HEK293T (cell line): ENCODE measurements at regions not wholly inside any gene's neighbourhood (a gene's known extent, or its start where the extent isn't known, plus 50 kb on each side); places are given as distances from the start of the nearest gene placed in this dataset.

ENCODE experiments used
- CTCF ChIA-PET: fragments of 350-600 bp; formaldehyde crosslinking; extraction: SDS; loops from one replicate; lab custom pipeline; 2021; ENCODE audit warnings: antibody characterized with exemption, inconsistent platforms; lab: Yijun Ruan, JAX
- POLR2A ChIA-PET: fragments of 350-600 bp; formaldehyde crosslinking; extraction: SDS; loops from one replicate; lab custom pipeline; 2020; ENCODE audit warnings: antibody characterized with exemption, inconsistent platforms; lab: Yijun Ruan, JAX
- DNase-seq: peaks from one replicate; pipeline ENCODE4 v3.0.0; 2012; ENCODE audit warnings: mixed read lengths; ENCODE audit errors: extremely low spot score
- ARNT ChIP-seq: fragments of 450-650 bp; IDR thresholded peaks from 2 replicates; pipeline ENCODE4 v1.6.1; 2017; ENCODE audit warnings: mild to moderate bottlenecking
- BHLHE40 ChIP-seq: fragments of 450-650 bp; IDR thresholded peaks from 2 replicates; pipeline ENCODE4 v1.6.1; 2016; ENCODE audit warnings: mild to moderate bottlenecking, moderate library complexity, borderline replicate concordance
- CTBP1 ChIP-seq: fragments of 450-650 bp; IDR thresholded peaks from 2 replicates; pipeline ENCODE4 v1.6.1; 2016; ENCODE audit warnings: borderline replicate concordance
- ELF4 ChIP-seq: fragments of 450-650 bp; IDR thresholded peaks from 2 replicates; pipeline ENCODE4 v1.6.1; 2017; ENCODE audit warnings: antibody characterized with exemption
- FOXA1 ChIP-seq: fragments of 450-650 bp; IDR thresholded peaks from 2 replicates; pipeline ENCODE4 v1.6.1; 2016; ENCODE audit warnings: mild to moderate bottlenecking
- FOXK2 ChIP-seq: fragments of 450-650 bp; IDR thresholded peaks from 2 replicates; pipeline ENCODE4 v1.6.1; 2016; ENCODE audit warnings: mild to moderate bottlenecking
- FOXM1 ChIP-seq: fragments of 450-650 bp; IDR thresholded peaks from 2 replicates; pipeline ENCODE4 v1.6.1; 2017; ENCODE audit warnings: mild to moderate bottlenecking, borderline replicate concordance
- HDGF ChIP-seq: fragments of 450-650 bp; IDR thresholded peaks from 2 replicates; pipeline ENCODE4 v1.6.1; 2017; ENCODE audit warnings: antibody characterized with exemption, borderline replicate concordance
- L3MBTL2 ChIP-seq: fragments of 450-650 bp; conservative IDR thresholded peaks from 2 replicates; pipeline ENCODE4 v1.6.1; 2016; ENCODE audit warnings: mild to moderate bottlenecking
- LEF1 ChIP-seq: fragments of 450-650 bp; IDR thresholded peaks from 2 replicates; pipeline ENCODE4 v1.6.1; 2017; ENCODE audit warnings: mild to moderate bottlenecking, borderline replicate concordance
- NFRKB ChIP-seq: fragments of 450-650 bp; IDR thresholded peaks from 2 replicates; pipeline ENCODE4 v1.6.1; 2016; ENCODE audit warnings: mild to moderate bottlenecking, moderate library complexity
- SP1 ChIP-seq: fragments of 450-650 bp; IDR thresholded peaks from 2 replicates; pipeline ENCODE4 v1.6.1; 2017
- SUZ12 ChIP-seq: fragments of 450-650 bp; IDR thresholded peaks from 2 replicates; pipeline ENCODE4 v1.6.1; 2016; ENCODE audit warnings: mild to moderate bottlenecking
- TARDBP ChIP-seq: fragments of 450-650 bp; IDR thresholded peaks from 2 replicates; pipeline ENCODE4 v1.6.1; 2016
- ZNF384 ChIP-seq: fragments of 450-650 bp; IDR thresholded peaks from 2 replicates; pipeline ENCODE4 v1.6.1; 2016
- TF ChIP-seq, protein P1 (sequence below): fragments of 450-650 bp; IDR thresholded peaks from 2 replicates; pipeline ENCODE4 v1.6.1; 2016

DNA sequence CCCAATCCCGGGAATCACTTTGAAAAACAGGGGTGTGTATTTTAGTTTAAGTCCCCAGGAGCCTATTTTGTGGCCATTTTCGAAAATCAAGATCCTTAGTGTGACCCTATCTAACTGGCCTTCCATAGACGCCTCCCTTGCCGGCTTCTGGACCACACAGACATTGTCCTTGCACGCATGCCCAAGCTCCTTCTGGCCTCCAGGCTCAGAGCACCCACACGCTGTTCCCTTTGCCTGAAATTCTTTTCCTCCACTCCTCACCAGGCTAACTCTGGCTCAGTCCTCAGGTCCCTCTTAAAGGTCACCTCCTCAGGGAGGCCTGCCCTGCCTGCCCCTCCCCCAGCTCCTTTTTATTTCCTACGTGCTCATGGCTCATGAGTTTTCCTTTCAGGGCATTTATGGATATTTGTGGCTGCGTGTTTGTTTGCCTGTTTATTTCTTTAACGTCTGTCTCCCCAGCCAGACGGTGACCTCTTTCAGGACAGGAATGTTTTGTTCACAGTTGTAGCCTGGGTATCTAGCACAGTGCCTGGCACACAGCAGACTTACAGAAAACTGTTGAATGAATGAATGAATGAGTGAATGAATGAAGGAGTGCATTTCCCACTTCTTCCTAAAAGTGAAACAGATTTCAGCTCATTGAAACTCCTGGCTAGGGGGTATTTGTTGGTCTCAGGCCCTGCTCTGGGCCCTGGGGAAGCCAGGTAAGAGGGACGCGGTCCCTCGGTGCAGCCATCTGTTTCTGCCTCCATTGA lies 79.1 kb upstream of the IER5L start:
- DNase-seq = no peak
- CTCF ChIA-PET = no interaction called here
- POLR2A ChIA-PET = no interaction called here
- TF ChIP-seq TARDBP = no peak
- TF ChIP-seq LEF1 = no peak
- TF ChIP-seq HDGF = no peak
- no peak for TF ChIP-seq SUZ12
- TF ChIP-seq CTBP1 = no peak
- no peak for TF ChIP-seq FOXA1
- no peak for TF ChIP-seq FOXM1
- TF ChIP-seq NFRKB = no peak
- TF ChIP-seq BHLHE40 = no peak
- TF ChIP-seq, protein P1, sequence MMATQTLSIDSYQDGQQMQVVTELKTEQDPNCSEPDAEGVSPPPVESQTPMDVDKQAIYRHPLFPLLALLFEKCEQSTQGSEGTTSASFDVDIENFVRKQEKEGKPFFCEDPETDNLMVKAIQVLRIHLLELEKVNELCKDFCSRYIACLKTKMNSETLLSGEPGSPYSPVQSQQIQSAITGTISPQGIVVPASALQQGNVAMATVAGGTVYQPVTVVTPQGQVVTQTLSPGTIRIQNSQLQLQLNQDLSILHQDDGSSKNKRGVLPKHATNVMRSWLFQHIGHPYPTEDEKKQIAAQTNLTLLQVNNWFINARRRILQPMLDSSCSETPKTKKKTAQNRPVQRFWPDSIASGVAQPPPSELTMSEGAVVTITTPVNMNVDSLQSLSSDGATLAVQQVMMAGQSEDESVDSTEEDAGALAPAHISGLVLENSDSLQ = no peak
- no peak for TF ChIP-seq SP1
- no peak for TF ChIP-seq ELF4

DNA sequence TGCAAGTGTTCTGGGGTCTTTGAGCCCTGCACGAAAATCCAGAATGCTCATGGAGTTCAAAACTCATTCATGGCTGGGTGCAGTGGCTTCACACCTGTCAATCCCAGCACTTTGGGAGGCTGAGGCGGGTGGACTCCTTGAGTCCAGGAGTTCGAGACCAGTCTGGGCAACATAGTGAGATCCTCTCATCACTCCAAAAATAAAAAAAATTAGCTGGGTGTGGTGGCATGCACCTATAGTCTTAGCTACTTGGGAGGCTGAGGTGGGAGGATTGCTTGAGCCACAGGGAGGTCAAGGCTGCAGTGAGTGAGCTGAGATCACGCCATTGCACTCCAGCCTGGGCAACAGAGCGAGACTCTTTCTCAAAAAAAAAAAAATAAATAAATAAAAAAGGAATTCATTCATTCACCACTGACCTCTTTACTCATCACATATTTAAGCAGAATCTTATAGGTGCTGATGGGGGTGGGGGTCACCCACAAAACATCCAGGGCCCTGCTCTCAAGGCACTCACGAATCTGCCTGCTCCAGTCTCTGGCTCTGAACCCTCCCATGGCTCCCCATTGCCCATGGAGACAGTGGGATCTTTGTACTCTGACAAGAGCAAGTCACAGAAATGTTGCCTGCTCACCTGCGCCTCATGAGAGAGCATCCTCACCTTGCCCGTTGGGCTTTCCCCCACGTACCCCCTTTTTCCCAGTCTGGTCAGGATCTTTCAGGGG lies 76.7 kb upstream of the IER5L start:
- no peak for DNase-seq
- TF ChIP-seq CTBP1 (no peak), FOXA1 (no peak), BHLHE40 (no peak), HDGF (no peak), TARDBP (no peak)
- CTCF ChIA-PET = no interaction called here
- POLR2A ChIA-PET = no interaction called here

DNA sequence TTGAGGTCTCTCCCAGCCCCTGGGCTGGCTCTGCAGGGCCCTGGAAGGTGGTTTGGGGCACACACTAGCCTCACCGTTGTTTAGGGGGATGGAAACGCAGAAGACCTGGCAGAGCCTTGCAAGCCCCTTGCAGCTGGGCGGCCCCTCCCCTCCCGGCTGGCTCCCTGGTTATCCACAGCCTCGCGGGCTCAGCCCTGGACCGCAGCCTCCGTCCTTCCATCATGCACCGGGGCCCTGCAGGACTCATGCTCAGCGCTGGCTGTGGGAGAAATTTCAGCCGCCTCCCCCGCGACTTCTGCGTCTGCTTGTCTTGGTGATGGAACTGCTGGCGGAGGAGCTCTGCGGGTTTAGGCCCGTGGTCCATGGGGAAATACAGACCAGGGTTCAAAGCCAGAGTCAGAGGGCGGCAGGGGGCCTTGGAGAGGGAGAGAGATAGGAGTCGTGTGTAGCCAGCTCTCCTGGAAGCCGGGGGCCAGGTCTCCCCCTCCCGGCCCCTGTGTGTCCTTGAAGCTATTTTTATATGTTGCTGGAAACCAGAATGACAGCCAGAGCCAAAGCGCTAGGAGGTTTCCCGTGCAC lies 75.8 kb upstream of the IER5L start:
- ChIA-PET POLR2A (no interaction called here), CTCF (no interaction called here)
- TF ChIP-seq ZNF384 (no peak), FOXA1 (no peak), CTBP1 (no peak), FOXK2 (no peak), L3MBTL2 (no peak), BHLHE40 (no peak), NFRKB (no peak), LEF1 (no peak), SUZ12 (no peak), SP1 (no peak), HDGF (no peak), TARDBP (no peak)
- TF ChIP-seq, protein P1 = no peak
- no peak for DNase-seq

DNA sequence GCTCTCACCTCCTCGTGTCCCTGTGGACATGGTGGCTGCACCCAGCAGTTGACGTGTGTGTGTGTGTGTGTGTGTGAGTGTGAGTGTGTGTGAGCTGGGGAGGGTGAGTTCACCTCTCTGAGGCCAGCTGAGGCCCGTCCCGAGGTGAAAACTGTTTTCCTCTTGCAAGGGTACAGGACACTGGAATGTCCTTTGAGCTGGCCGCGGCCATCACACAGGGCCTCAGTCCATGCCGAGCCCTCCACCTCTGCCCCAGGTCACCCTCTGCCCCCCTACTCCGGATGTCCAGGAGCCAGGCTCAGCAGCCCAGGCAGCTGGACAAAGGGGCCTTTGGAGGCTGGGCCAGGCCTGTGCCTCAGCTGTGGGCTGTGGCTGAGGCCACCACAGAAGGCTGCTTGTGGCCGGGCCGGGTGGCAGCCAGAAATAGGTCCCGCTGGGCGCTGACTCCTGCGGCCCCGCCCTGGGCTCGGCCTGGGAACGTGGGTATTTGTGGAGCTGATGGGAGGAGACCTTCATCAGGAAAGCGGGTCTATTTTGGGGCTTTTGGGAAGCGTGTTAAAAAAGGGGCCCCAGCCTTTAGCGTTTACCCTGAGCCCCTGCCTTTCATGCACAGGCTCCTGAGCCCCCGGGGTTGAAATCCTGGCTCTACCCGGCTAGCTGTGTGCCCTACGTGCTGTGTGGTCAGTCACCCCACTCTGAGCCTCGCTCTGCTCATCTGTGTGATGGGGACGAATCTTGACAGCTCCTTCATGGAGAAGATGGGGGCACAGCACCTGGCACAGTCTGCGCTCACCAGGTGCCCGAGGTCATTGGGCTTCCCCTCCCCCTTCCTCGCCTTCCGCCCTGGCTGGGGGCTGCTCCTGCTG lies 75.1 kb upstream of the IER5L start:
- POLR2A ChIA-PET = no interaction called here
- no peak for TF ChIP-seq L3MBTL2
- TF ChIP-seq FOXK2 = no peak
- TF ChIP-seq FOXM1 = no peak
- TF ChIP-seq ARNT = no peak
- CTCF ChIA-PET = no interaction called here
- no peak for DNase-seq

DNA sequence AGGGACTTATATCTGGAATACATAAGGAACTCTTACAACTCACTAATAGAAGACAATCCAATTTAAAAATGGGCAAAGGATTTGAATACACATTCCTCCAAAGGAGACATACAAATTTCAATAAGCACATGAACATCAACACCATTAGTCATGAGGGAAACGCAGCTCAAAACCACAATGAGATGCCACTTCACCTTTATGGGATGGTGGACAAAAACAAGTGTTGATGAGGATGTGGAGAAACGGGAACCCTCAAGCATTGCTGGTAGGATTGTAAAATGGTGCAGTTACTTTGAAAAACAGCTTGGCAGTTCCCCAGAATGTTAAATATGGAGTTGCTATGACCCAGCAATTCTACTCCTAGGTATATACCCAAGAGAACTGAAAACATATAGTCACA lies 72.7 kb upstream of the IER5L start:
- no peak for DNase-seq
- ChIA-PET POLR2A (no interaction called here), CTCF (no interaction called here)
- no peak for TF ChIP-seq FOXK2
- no peak for TF ChIP-seq FOXA1
- TF ChIP-seq CTBP1 = no peak
- no peak for TF ChIP-seq SUZ12
- no peak for TF ChIP-seq ELF4
- no peak for TF ChIP-seq TARDBP
- TF ChIP-seq, protein P1 = no peak
- no peak for TF ChIP-seq ARNT
- TF ChIP-seq FOXM1 = no peak
- TF ChIP-seq BHLHE40 = no peak
- no peak for TF ChIP-seq NFRKB
- TF ChIP-seq SP1 = no peak
- no peak for TF ChIP-seq LEF1
- no peak for TF ChIP-seq ZNF384
- no peak for TF ChIP-seq L3MBTL2
- no peak for TF ChIP-seq HDGF
